Spinal cord (tissue), 9 donors: ENCODE measurements at regions not wholly inside any gene's neighbourhood (a gene's known extent, or its start where the extent isn't known, plus 50 kb on each side); places are given as distances from the start of the nearest gene placed in this dataset.

Source experiments
- DNase-seq, 6 donors: peaks; one replicate each; pipeline versions ENCODE4 v3.0.0 to v3.0.0-alpha.2; 2013 to 2015; ENCODE audit warnings: low spot score in 6 of 6, low read depth in 4 of 6
- H3K27ac ChIP-seq: one replicate; pipeline ENCODE4 v1.5.1; 2013; ENCODE audit warnings: low read depth, low read length, control low read depth
- H3K27me3 ChIP-seq: one replicate; pipeline ENCODE4 v1.6.1; 2013; ENCODE audit warnings: low read length; ENCODE audit not compliant: control insufficient read depth, insufficient read depth
- H3K36me3 ChIP-seq: one replicate; pipeline ENCODE4 v1.6.1; 2013; ENCODE audit warnings: low read length; ENCODE audit not compliant: control insufficient read depth, insufficient read depth
- H3K4me1 ChIP-seq: one replicate; pipeline ENCODE4 v1.6.1; 2013; ENCODE audit warnings: low read length; ENCODE audit not compliant: control insufficient read depth, insufficient read depth
- H3K4me3 ChIP-seq: one replicate; pipeline ENCODE4 v1.5.1; 2013; ENCODE audit warnings: low read depth, low read length, control low read depth
- H3K9me3 ChIP-seq: one replicate; pipeline ENCODE4 v1.6.1; 2013; ENCODE audit warnings: low read length; ENCODE audit not compliant: control insufficient read depth, insufficient read depth
- WGBS: methylation state at CpG from one replicate; pipeline ENCODE4 v1.1.5; 2013; ENCODE audit warnings: missing lambda C conversion rate; ENCODE audit not compliant: insufficient coverage; 5-methylcytosine and 5-hydroxymethylcytosine counted together
- donor health status: healthy.

GRCh38 chr4:187271848-187272247 is 548.2 kb upstream of the FAT1 start:
- H3K4me1 ChIP-seq = no peaks in the 10 kb centered on the region
- WGBS = 89% methylated on average over 1 of the region's 2 CpGs
- no peaks in the 10 kb centered on the region for H3K27me3 ChIP-seq
- no peak for DNase-seq
- no peak overlapping the region for H3K27ac ChIP-seq
- H3K4me3 ChIP-seq = no peak overlapping the region
- H3K9me3 ChIP-seq = no peaks in the 10 kb centered on the region
- H3K36me3 ChIP-seq = no peaks in the 10 kb centered on the region

GRCh38 chr4:187274153-187274552 is 550.5 kb upstream of the FAT1 start:
- no CpG with 5 or more reads among the region's 2 CpGs for WGBS
- DNase-seq = peak in 1 of 6 donors; percentile 48
- H3K36me3 ChIP-seq = no peaks in the 10 kb centered on the region
- H3K9me3 ChIP-seq = no peaks in the 10 kb centered on the region
- no peak overlapping the region for H3K27ac ChIP-seq
- no peaks in the 10 kb centered on the region for H3K27me3 ChIP-seq
- no peak overlapping the region for H3K4me3 ChIP-seq
- no peaks in the 10 kb centered on the region for H3K4me1 ChIP-seq

GRCh38 chr4:187276736-187277408 is 553.2 kb upstream of the FAT1 start:
- no peaks in the 10 kb centered on the region for H3K36me3 ChIP-seq
- no peaks in the 10 kb centered on the region for H3K27me3 ChIP-seq
- DNase-seq = no peak
- H3K4me3 ChIP-seq = no peak overlapping the region
- no peaks in the 10 kb centered on the region for H3K4me1 ChIP-seq
- H3K9me3 ChIP-seq = no peaks in the 10 kb centered on the region
- no peak overlapping the region for H3K27ac ChIP-seq
- 92% methylated on average over 2 of the region's 7 CpGs for WGBS

DNA sequence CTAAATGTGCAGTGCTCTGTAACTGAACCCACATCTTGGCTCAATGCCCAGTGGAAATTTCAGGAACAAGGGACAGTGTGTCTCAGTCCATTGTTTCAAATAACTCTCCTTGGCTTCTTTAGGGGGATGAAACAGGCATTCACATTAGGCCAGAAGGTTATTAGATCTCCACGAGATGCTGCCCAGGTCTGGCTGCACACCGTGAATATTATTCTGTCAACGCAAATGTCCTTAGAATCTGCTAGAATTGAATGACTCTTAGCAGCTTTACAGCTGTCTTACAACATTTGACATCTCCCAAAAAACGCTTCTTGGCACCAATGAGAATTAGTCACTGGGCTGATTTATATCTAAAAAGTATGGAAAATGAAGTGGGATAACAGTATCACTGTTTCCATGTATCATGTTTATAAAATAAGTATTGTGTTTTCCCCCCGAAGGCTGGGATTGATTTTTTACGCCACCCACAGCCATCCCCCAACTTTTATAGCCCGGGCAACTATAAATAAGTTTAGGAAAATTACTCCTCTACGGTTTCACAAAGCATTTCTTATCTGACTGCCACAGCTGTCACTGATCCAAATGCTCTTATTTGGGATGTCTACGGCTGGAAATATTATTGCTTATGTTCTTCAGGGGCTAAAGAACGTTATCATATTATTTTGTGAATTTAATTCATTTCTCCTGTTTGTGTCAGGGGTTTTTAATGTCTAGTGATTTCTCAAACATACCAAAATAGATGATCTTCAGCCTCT is 559.7 kb upstream of the FAT1 start:
- no peak overlapping the region for H3K27ac ChIP-seq
- H3K27me3 ChIP-seq = no peaks in the 10 kb centered on the region
- no peaks in the 10 kb centered on the region for H3K36me3 ChIP-seq
- DNase-seq = peak in 2 of 6 donors; percentile 41 to 61
- WGBS = 20% methylated on average over 2 of the region's 10 CpGs
- H3K4me3 ChIP-seq = no peak overlapping the region
- no peaks in the 10 kb centered on the region for H3K4me1 ChIP-seq
- H3K9me3 ChIP-seq = no peaks in the 10 kb centered on the region

GRCh38 chr4:187286525-187286924 is 562.9 kb upstream of the FAT1 start:
- Histone ChIP-seq H3K36me3 (no peaks in the 10 kb centered on the region), H3K4me3 (no peak overlapping the region), H3K4me1 (no peaks in the 10 kb centered on the region), H3K27ac (no peak overlapping the region), H3K27me3 (no peaks in the 10 kb centered on the region), H3K9me3 (no peaks in the 10 kb centered on the region)
- WGBS = 77% methylated on average over 4 of the region's 6 CpGs
- DNase-seq = no peak

- H3K36me3 ChIP-seq = no peaks in the 10 kb centered on the region
These were observed 565.7 kb upstream of the FAT1 start for GRCh38 chr4:187289371-187289770.

DNA sequence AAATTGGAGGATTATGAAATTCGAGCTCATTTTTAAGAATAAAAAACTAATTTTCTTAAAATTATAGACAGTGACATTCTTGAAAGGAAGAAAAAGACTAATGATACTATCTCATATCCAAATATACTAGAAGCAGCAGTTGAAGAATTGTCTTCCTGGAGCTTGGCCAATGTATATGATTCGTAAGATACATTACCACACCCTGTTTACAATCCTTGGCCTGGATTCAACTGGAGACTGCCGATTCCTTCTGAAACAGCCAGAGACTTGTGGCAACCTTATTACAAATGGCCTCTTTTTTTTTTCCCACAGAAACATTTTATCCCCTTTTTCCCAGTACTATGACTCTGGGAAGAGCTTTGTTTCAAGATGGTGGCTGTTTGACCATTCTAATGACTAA is 571.2 kb upstream of the FAT1 start:
- 90% methylated on average over 1 of the region's 3 CpGs for WGBS
- peaks cover 7% of the 10 kb centered on the region for H3K9me3 ChIP-seq
- DNase-seq = no peak
- H3K4me3 ChIP-seq = no peak overlapping the region
- H3K4me1 ChIP-seq = no peaks in the 10 kb centered on the region
- H3K27ac ChIP-seq = no peak overlapping the region
- no peaks in the 10 kb centered on the region for H3K36me3 ChIP-seq
- H3K27me3 ChIP-seq = no peaks in the 10 kb centered on the region

More at GRCh38 chr4:187289371-187289770, 565.7 kb upstream of the FAT1 start:
- Histone ChIP-seq H3K27me3 (no peaks in the 10 kb centered on the region), H3K4me3 (no peak overlapping the region), H3K27ac (no peak overlapping the region), H3K9me3 (no peaks in the 10 kb centered on the region), H3K4me1 (no peaks in the 10 kb centered on the region)
- peak in 1 of 6 donors; percentile 27 for DNase-seq
- 0% methylated on average over 1 of the region's 2 CpGs for WGBS

DNA sequence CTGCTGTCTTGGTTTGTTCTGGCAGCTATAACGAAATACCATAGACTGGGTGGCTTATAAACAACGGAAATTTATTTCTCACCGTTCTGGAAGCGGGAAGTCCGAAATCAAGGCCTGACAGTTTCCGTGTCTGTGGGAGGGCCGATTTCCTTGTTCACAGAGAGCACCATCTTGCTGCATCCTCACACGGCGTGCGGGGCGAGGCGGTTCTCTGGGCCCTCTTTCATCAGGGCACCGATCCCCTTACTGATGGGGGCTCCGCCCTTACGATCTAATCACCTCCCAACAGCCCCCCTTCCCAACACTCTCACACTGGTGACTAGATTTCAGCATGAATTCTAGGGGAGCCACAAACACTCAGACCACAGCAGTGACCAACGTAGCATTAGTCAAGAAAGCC is 578.3 kb upstream of the FAT1 start:
- H3K36me3 ChIP-seq = no peaks in the 10 kb centered on the region
- no peak for DNase-seq
- H3K27me3 ChIP-seq = no peaks in the 10 kb centered on the region
- H3K27ac ChIP-seq = no peak overlapping the region
- 93% methylated on average over 10 of the region's 16 CpGs for WGBS
- peaks cover 7% of the 10 kb centered on the region for H3K4me1 ChIP-seq
- no peaks in the 10 kb centered on the region for H3K9me3 ChIP-seq
- no peak overlapping the region for H3K4me3 ChIP-seq

DNA sequence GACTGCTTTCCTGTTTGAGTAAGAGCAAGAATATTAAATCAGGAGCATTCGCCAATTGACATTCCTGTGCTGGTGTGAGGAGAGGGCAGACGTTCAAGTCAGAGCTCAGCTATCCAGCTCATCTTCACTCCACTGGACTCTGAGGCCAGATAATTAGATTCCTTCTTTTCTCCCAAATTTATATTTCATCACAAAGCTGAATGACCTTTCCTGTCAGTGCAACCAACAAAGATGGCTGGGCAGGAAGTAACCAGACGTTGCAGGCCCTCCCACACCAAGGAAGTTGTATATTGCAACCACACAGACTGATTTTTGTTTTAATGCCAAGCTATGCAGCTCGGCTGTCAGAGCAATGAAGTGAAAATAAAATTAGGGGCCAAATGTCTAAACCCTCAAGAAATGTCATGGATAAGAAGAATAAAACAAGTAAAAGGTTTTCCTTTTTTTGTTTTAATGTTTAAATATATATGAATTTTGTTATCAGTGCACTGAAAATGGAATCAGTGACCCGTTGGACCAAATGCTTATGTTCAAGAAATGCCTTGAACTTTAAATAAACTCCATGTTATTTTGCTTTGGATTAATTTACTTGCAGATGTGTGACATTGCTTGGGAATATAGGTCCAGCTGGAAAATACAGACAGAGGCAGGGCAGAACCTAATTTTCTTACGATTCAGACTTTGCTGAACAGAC is 578.9 kb upstream of the FAT1 start:
- Histone ChIP-seq H3K9me3 (no peaks in the 10 kb centered on the region), H3K4me1 (peaks cover 7% of the 10 kb centered on the region), H3K4me3 (no peak overlapping the region), H3K36me3 (no peaks in the 10 kb centered on the region), H3K27ac (no peak overlapping the region), H3K27me3 (no peaks in the 10 kb centered on the region)
- peak in 4 of 6 donors; percentile 3 to 42 (median 14) for DNase-seq
- WGBS = 43% methylated on average over 3 of the region's 6 CpGs
